HG03354 (cell line): ENCODE measurements at regions not wholly inside any gene's neighbourhood (a gene's known extent, or its start where the extent isn't known, plus 50 kb on each side); places are given as distances from the start of the nearest gene placed in this dataset.

Experiments
- ATAC-seq: cut with Tn5 transposase; IDR thresholded peaks from one replicate; pipeline ENCODE4 v1.9.1; 2021; ENCODE audit warnings: mild to moderate bottlenecking; ENCODE audit not compliant: unreplicated experiment, poor library complexity, severe bottlenecking

DNA sequence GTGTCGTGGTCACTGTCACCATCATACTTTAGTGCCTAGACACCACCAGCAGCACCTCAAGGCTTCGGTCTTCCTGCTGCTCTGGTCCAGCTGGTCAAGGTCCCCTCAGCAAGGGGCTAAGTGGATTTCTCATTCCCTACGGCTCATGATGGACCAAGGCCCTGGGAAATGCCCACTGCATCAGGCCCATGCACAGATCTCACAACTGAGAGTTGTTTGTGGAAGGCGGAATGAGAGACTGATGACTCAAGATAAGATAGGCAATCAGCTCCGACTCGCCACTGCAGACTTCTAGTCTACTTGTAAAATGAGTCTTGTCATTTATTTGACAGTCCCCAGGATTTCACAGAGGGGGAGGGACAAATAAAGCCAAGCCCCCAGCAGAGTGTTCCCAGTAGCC is 108.4 kb upstream of the TBX20 start:
- no peak for ATAC-seq

DNA sequence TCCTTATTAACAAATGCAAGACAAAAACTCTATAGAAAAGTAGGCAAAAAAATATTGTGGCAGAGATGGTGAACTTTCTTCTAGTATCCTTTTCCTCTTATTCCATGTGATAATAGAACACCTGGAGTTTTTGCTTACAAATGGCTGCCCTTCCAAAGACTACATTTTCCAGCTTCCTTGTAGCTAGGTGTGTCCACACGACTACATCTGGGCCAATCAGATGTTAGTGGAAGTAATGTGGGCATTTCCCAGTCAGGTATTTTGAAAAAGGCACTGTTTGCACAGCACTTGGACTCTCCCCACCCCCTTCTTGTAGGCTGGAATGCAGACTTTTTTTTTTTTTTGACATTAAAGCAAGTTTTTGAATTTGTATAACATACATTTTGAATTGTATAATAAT is 105.5 kb upstream of the TBX20 start:
- ATAC-seq = no peak

DNA sequence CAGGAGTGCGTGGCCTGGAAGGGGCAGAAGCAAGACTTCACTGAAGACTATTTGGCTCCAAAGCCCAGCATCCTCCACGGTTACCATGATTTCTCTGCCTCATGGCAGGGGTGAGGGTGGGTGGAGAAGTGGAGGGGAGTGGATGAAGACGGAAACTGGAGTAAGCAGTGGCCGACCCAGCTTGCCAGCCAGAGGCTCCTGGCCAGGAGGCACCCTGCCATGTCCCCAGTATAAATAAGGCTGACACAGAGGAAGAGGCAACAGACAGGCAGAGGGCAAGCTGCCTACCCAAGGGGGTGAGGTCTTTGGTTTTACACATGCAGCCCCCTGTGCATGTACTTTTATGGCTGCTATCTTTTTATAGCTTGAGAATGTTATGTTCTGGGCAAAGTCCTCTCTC is 102.6 kb upstream of the TBX20 start:
- ATAC-seq = no peak

DNA sequence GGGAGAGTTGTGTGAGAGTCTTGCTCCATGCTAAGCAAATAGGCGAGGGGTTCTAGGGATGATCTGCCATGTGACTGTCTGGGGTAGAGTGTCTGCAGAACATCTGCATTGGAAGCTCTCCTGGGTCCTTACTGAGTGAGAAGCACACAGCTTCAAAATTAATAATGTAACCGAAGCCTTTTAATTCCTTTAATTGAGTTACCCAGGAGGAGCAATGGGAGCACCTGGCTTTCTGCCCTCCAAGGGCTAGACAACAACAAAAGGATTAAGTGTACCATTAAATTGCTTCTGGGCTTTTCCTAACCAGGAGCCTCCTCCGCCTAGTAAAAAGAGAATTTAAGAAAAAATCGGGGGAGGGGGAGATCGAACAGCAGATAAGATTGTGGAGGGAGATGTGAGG is 102.0 kb upstream of the TBX20 start:
- ATAC-seq = no peak

DNA sequence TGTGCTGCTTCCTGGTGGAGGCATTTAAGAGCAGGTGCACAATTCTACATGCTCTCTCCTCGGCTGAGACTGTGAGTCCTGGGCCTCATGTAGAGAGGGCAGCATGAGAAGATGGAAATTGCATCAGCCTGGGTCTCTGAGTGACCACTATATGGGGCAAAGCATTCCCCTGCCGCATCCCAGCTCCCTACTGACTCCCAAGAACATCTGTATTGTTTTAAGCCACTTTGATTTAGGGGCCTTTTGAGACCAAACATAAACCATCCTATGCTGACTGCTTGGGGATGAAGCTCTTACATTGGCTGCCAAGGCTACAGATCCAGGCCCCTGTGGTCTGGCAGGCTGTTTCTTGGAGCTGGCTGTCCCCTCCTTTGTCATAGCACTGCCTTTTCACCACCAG is 101.3 kb upstream of the TBX20 start:
- no peak for ATAC-seq

DNA sequence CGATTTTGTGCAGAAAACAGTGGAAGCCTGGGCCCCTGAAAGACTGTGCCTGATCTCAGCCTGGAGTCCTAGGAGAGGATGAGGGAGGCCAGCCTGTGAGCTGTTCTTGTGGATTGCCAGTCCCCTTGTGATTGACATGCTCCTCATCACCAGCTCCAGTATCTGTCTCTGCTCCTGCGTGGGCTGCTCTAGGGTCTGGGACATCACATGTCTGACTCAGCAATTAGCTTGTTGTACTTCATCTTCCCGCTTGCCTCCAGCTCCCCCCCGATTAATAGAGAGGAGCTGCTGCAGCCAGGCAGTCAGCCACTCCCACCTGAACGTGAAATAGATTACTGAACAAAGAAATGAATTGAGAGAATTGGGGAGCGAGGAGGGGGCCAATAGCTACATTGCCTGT is 99.6 kb upstream of the TBX20 start:
- no peak for ATAC-seq

DNA sequence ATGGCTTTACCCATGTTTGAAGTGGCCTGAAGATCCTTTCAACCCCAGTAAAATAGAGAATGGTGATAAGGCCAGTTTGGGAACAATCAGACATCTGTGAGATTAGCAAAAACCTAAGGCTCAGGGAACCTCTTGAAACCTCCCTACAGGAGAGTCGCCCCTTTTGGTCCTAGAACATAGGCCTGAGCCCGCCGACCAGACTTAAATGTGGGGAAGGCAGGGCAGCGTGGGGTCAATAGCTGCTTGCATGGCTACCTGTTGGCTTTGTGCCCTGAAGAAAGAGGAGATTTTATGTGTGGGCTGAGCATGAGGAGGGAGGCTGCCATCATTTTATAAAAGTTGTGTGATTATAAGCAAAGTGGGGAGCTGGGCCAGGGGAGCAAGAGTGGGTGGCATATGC is 97.6 kb upstream of the TBX20 start:
- ATAC-seq = no peak

DNA sequence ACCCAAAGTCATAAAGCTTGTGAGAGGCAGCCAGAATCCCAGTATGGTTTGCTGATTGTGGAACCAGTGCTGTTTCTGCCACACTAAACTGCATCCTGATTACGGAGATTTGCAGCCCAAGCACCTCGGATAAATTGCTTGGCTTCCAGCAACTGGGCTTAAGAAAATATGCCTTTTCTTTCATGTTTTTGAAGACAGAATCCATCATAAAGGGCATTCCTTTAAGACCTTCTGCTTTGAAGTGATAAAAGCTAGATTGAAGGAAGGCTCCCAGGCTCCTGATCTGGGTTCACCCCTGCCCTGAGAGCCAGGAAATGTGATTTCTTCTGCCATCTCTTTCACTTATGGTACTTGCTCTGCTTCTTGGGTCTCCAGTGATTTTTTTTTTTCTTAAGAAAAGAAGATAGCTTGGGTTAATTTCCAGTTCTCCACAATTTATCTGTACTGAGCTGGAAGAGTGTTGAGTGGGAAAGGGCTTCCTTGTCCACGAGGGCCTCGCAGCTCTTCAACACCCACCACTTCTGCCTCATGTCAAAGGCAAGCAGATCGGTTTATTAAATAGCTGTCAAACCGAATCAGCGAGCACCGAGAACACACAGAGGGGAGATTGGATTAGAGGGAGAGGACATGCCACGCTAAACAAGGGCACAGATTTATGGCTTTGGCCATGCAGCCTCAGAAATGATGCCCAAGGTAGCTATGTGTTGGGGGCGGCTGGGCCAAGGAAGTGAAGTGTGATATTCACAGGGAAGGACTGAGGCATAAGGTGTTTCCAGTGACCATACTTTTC is 94.9 kb upstream of the TBX20 start:
- no peak for ATAC-seq

DNA sequence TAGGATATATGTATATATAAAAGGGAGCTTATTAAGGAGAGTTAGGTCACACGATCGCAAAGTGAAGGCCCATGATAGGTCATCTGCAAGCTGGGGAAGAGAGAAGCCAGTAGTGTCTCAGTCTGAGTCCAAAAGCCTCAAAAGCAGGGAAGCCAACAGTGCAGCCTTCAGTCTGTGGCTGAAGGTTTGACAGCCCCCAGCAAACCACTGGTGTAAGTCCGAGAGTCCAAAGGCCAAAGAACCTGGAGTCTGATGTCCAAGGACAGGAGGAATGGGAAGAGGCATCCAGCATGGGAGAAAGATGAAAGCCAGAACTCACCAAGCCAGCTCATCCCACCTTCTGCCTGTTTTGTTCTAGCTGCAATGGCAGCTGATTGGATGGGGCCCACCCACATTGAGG is 88.9 kb upstream of the TBX20 start:
- ATAC-seq = no peak

DNA sequence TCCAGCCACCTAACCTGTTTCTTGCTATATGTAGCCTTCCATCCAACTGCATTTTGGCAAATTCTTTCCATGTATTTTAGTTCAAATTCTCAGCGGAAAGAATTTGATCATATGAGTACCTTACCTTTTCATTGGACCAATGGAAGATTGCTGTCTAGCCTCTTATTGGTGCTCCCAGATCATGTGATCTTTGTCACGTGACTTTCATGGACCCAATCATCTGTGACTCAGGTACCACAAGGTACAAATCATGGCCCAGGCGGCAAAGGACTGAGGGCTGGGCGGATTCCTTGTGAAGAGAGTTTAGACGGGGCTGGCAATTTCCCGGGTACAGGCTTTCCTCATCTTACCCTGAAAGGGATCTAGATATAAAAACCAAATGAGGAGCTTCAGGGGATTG is 85.9 kb upstream of the TBX20 start:
- ATAC-seq = no peak

DNA sequence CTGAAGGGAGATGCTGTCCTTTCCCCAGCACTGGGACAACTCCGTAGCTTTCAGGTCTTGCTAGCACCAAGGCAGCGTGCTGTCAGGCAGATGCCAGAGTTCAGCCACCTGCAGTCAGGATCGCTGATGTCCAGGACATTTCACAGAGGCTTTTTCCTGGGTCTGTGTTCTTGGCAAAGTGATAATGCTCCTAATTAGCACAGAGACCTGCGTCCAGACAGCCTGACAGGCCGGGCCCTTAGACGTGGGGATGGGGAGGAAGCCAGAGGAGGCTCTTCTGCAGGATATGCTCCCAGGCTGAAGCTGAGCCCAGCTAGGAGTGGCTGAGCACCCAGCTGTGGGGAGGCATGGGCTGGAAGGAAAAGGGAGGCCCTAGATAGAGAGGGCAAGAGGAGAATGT is 82.5 kb upstream of the TBX20 start:
- no peak for ATAC-seq

DNA sequence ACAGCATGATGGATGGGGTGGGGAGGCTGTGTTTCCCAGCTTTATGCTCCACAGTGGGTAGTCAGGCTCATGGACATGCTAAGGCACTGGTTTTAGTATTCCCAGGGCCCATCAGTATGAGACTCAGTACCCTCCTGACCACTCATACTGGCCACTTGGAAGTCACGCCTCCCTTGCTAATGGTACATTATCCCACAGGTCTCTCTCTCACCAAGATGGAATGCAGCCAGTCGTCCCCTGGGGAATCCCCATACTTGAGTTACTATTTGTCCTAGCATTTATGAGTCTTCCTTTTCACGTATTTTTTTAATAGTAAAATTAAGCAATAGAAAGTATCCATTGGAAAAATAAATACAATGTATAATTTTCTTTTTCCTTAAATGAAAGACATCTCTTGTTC is 80.6 kb upstream of the TBX20 start:
- no peak for ATAC-seq

DNA sequence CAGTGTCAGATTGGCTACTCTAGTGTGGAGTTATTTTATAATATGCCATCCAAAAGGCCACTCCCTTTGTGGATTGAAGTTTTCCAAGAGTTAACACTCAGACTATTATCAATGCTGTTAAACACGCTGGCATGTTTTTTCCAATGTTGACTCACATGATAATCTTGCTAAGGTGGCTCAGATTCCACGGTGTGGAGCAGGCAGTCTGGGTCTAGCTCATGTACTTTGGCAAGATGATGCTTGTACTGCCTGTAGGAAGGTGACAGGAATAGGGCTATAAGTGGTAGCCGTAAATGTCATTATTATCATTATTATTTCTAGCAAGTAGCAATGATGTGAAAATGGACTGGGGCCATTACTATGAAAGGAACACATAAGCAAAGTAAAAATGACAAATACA is 79.4 kb upstream of the TBX20 start:
- ATAC-seq = no peak

DNA sequence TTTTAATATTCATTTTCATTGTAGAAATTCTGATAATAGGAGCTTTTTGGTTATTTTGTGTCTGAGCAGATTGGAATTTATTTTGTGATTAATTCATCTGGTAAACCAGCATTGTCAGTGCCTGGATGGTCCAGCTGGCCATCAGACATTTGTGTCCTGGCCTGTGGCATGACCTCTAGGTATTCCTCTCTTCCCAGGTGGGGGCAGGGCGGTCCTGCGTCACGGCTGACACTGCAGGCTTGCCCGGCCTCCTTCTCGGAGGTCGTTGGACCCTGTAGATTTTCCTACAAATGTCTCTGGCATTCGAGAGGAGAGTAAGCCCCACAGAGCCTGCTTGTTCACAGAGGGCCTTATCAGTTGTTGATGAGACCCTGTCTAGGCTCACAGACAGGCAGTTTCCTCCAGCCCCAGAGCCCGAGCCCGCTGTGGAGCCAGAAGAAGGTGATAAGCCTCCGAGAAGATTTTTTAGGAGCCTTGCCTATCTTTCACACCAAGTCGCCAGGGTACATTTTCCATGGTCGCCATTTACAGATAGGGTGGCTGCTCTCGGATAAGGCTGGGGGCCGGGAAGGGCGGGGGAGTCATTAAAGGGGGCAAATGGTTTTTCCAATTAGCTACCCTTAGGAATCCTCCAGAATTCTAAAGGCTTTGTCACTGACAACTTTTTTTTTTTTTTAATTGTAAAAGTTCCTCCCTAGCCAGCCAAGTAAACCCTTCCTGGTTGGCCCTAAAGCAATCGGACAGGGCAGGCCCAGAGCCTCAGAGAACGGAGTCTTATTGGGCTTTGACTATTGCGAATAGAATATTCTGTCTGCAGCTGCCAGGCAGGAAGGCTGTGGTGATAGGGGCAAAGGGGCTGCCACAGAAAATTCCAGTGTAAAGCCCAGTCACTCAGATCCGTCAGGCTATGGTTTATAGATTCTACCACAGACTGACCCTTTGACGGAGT is 78.1 kb upstream of the TBX20 start:
- no peak for ATAC-seq

DNA sequence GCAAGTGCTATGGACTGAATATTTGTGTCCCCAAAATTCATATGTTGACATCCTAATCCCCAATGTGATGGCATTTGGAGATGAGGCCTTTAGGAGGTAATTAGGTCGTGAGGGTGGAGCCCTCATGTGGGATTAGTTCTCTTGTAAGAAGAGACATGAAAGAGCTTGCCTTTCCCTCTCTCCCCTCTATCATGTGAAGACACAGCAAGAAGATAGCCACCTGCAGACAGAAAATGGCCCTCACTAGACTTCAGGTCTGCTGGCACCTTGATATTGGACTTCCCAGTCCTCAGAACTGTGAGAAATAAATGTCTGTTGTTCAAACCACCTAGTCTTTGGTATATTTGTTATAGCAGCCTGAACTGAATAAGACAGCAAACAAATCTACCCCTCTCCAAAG is 75.1 kb upstream of the TBX20 start:
- ATAC-seq = no peak

DNA sequence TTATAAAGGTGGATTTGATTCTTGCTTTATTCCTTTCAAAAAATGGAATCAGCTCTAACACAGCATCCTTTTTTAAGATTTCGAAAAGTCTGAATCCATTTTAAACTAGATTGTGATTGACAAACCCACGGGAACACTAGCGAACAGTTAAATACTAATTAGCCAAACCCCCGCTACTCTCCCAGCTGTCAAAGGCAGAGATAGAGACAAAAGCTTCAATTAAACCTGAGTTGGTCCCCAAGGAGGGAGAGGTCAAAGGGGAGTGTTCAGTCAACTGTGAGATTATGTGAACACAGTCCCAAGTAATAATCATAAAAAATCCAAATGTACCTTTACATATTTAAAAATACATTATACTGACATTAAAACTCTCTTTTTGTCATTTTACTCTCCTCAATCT is 65.7 kb upstream of the TBX20 start:
- ATAC-seq = no peak

DNA sequence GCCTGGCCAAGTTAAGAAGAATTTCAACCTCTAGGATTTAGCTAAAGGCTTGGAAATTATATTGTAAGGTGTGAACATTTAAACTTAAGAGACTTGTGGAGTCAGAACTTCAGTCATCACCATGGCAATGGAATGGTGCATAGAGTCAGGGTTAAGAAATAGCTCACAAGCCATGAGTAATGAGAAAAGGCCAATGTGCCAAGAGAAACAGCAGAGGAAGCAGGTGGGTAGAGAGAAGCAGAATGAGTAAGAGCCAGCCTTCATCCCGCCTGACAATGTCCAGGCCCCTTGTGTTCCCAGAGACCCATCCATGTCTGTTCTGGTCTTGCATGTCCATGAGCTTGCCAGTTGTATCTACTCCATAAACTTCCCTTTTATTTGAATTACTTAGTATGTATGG is 62.6 kb upstream of the TBX20 start:
- no peak for ATAC-seq

DNA sequence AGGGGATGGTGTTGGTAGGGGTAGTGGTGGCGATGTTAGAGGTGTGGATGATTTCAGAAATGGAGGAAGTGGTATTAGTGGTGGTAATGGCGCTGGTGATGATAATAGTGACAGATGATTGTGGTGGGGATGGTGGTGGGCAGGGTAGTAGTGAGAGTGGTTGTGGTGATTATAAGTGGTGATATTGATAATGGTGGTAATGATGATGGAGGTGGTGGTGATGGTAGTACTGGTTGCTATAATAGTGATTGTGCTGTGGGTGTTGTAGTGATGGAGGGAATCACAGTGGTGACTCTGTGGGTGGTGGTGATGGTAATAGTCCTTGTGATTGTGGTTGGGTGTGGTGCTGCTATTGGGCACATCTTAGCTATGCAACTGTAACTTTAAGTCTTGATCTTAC is 61.6 kb upstream of the TBX20 start:
- ATAC-seq = no peak

DNA sequence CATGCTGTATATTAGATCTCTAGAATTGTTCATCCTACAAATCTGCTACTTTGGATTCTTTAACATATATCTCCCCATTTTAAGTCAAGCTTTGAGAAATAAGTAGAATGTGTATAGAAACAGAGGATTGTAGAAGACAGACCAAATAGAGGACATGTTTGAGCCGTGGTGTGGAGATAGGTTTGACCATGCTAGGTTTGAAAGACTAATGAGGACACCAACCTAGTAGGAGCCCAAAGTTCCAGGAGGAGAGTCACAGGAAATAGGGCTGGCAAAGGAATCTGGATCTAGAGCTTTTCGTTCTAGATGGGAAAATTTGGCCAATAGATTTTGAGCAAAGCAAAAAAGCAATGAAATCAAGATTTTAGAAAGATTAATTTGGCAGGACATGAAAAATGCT is 60.5 kb upstream of the TBX20 start:
- no peak for ATAC-seq

DNA sequence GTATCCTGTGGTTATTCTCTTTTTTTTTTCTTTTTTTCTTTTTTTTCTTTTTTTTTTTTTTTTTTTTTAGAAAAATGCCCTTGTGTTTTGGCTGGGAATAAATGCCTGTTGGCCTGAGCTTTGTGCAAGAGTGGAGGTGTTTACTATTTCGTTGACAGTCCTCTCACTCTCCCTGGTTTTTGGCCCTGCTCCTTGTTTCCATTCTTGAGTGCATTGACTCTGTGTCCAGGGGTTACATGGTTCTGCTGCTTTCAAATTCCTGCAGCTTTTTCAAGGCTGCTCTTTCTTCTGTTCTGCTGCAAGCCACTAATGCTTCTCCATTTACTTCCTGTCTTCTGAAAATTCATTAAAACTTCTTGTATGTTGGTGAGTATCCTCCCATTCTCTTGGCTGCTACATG is 59.7 kb upstream of the TBX20 start:
- ATAC-seq = no peak
